ENCODE measurements at regions not wholly inside any gene's neighbourhood (a gene's known extent, or its start where the extent isn't known, plus 50 kb on each side); places are given as distances from the start of the nearest gene placed in this dataset.
"Not testable (repeated sequence)": the region's sequence is repeated elsewhere in the genome, so short reads cannot be mapped to it uniquely, and the experiment has no call there.

DNA sequence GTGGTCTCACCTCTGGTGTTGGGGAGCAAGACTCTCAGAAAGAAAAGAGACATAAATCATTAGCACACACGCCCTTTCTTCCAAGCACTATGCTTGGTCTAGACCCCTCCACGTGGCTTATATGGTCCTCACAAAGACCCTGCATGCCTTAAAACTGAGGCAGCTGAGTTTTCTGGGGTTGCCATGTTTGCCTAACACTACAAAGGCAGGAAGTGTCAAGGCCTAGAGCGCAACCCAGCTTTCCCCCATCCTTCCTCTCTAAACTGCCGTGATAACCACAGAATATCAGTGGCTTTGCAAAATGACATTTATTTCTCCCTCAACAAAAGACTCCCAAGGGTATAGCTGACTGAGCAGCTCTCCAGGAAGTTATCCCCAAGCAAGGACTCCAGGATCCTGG, 146.5 kb upstream of the TOP1 start:
- DNase-seq, result no peak
- Histone ChIP-seq H3K4me1 (peaks cover 0 to 21% (median 16%) of the 10 kb centered on the region in 6 donors), H3K36me3 (no peaks in the 10 kb centered on the region), H3K27ac (no peak overlapping the region), H3K4me3 (no peak overlapping the region), H3K9me3 (peaks cover 0 to 21% (median 13%) of the 10 kb centered on the region in 8 donors), H3K27me3 (replicated peaks in 1 of 7) (peaks cover 0 to 11% (median 0%) of the 10 kb centered on the region in 7 donors)
- no peak for TF ChIP-seq POLR2A (IDR thresholded peaks at IDR 0.05)
- TF ChIP-seq, protein P1, sequence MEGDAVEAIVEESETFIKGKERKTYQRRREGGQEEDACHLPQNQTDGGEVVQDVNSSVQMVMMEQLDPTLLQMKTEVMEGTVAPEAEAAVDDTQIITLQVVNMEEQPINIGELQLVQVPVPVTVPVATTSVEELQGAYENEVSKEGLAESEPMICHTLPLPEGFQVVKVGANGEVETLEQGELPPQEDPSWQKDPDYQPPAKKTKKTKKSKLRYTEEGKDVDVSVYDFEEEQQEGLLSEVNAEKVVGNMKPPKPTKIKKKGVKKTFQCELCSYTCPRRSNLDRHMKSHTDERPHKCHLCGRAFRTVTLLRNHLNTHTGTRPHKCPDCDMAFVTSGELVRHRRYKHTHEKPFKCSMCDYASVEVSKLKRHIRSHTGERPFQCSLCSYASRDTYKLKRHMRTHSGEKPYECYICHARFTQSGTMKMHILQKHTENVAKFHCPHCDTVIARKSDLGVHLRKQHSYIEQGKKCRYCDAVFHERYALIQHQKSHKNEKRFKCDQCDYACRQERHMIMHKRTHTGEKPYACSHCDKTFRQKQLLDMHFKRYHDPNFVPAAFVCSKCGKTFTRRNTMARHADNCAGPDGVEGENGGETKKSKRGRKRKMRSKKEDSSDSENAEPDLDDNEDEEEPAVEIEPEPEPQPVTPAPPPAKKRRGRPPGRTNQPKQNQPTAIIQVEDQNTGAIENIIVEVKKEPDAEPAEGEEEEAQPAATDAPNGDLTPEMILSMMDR (IDR thresholded peaks at IDR 0.05 in 8 of 11, conservative IDR thresholded peaks at IDR 0.05 in 3 of 11), result no peak
- TF ChIP-seq POLR2AphosphoS5 (IDR thresholded peaks at IDR 0.05), result no peak
- intact Hi-C loops (cut with DNase I; ENCODE audit: low total_unique reads), result no loop called here
- WGBS, 5 donors, result 18 to 35% (median 26%) methylated on average over 4 of the region's 4 CpGs

DNA sequence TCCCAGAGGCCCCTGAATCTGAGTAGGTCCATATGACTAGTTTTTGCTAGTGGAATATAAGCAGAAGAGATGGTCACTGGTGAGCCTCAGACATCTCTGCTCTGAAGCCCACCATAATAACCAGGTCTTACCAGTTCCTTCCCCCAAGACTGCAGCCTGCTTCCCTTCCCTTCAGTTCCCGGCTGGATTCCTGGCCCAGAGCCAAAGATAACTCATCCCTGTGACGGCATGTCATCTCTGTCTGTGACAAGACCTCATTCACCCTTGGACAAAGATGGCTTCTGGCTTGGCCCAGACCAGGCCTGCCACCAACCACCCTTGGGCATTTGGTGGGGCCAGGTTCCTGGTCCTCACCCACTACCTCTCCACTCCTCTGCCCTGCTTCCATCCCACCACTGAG, 145.5 kb upstream of the TOP1 start:
- DNase-seq, result no peak
- peaks cover 0 to 21% (median 16%) of the 10 kb centered on the region in 6 donors for H3K4me1 ChIP-seq

DNA sequence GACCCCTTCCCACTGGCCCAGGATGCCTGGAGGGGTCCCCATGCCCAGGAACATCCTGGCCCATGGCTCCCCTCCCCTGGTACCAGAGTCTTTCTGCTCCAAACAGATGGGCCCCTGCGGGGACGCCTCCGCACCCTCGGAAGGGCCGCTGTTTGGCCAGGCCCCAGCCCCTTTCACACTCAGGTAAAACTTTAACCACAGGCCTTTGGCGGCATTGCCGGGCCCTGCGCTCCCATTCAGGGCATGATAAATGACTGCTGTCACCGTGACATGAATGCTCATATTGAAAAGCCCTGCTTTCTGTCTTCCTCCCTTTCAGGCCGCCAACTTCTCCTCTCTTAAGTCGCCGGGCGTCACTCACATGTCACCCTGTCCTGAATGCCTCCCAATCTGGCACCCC, 141.5 kb upstream of the TOP1 start:
- WGBS, 5 donors, result 49 to 67% (median 61%) methylated on average over 13 of the region's 13 CpGs
- DNase-seq, result no peak

More for the DNA sequence above, 145.5 kb upstream of the TOP1 start:
- intact Hi-C loops (cut with DNase I; ENCODE audit: low total_unique reads), result no loop called here
- no peak overlapping the region for H3K27ac ChIP-seq
- peaks cover 0 to 18% (median 13%) of the 10 kb centered on the region in 8 donors for H3K9me3 ChIP-seq
- 27 to 73% (median 52%) methylated on average over 2 of the region's 2 CpGs for WGBS, 5 donors
- H3K27me3 ChIP-seq (replicated peaks in 1 of 7), result peaks cover 0 to 11% (median 0%) of the 10 kb centered on the region in 7 donors
- H3K36me3 ChIP-seq, result no peaks in the 10 kb centered on the region
- TF ChIP-seq, protein P1 (IDR thresholded peaks at IDR 0.05 in 8 of 11, conservative IDR thresholded peaks at IDR 0.05 in 3 of 11), result no peak
- TF ChIP-seq POLR2A (IDR thresholded peaks at IDR 0.05) (no peak), POLR2AphosphoS5 (IDR thresholded peaks at IDR 0.05) (no peak)
- no peak overlapping the region for H3K4me3 ChIP-seq

DNA sequence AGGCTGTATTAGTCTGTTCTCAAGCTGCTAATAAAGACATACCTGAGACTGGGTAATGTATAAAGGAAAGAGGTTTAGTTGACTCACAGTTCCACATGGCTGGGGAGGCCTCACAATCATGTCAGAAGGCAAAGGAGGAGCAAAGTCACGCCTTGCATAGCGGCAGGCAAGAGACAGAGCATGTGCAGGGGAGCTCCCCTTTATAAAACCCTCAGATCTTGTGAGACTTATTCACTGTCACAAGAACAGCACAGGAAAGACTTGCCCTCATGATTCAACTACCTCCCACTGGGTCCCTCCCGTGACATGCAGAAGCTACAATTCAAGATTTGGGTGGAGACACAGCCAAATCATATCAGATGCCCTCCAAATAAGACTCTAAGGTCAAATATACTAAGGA, 139.4 kb upstream of the TOP1 start:
- DNase-seq; H3K36me3 ChIP-seq; H3K27ac ChIP-seq; H3K27me3 ChIP-seq (replicated peaks in 1 of 7); H3K4me3 ChIP-seq; H3K9me3 ChIP-seq; intact Hi-C loops (cut with DNase I; ENCODE audit: low total_unique reads): not testable (repeated sequence)
- H3K4me1 ChIP-seq, result peaks cover 0 to 15% (median 0%) of the 10 kb centered on the region in 6 donors
- WGBS, 5 donors, result 88 to 90% (median 90%) methylated on average over 3 of the region's 3 CpGs

More for the DNA sequence above, 141.5 kb upstream of the TOP1 start:
- H3K4me3 ChIP-seq, result no peak overlapping the region
- H3K27me3 ChIP-seq (replicated peaks in 1 of 7), result peaks cover 0 to 11% (median 0%) of the 10 kb centered on the region in 7 donors
- H3K36me3 ChIP-seq, result no peaks in the 10 kb centered on the region
- no peak for TF ChIP-seq POLR2AphosphoS5 (IDR thresholded peaks at IDR 0.05)
- TF ChIP-seq POLR2A (IDR thresholded peaks at IDR 0.05), result no peak
- TF ChIP-seq, protein P1 (IDR thresholded peaks at IDR 0.05 in 8 of 11, conservative IDR thresholded peaks at IDR 0.05 in 3 of 11), result no peak
- H3K27ac ChIP-seq, result no peak overlapping the region
- H3K4me1 ChIP-seq, result peaks cover 0 to 20% (median 10%) of the 10 kb centered on the region in 6 donors
- intact Hi-C loops (cut with DNase I; ENCODE audit: low total_unique reads), result no loop called here
- no peaks in the 10 kb centered on the region for H3K9me3 ChIP-seq

DNA sequence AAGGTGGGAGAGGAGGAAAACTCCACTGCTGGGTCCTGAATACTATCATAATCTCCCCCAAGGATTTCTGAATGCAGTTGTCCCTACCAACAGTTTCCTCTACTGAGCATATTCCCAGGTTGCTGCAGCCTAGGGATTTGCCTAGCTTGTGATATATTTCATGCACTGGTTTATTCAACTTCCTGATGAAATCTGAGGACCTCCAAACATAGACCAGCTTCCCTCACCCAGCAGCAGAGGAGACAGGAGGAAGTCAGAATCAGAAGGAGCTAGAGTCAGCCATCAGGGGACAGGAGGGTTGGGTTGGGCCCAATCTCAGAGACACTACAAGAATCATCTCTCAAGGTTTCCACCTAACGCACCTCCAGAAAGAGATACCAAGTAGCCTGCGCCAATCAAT, 138.4 kb upstream of the TOP1 start:
- TF ChIP-seq, protein P1 (IDR thresholded peaks at IDR 0.05 in 8 of 11, conservative IDR thresholded peaks at IDR 0.05 in 3 of 11), result no peak
- TF ChIP-seq POLR2AphosphoS5 (IDR thresholded peaks at IDR 0.05) (no peak), POLR2A (IDR thresholded peaks at IDR 0.05) (no peak)
- Histone ChIP-seq H3K4me1 (peaks cover 0 to 15% (median 0%) of the 10 kb centered on the region in 6 donors), H3K36me3 (no peaks in the 10 kb centered on the region), H3K9me3 (no peaks in the 10 kb centered on the region), H3K27ac (no peak overlapping the region), H3K4me3 (no peak overlapping the region), H3K27me3 (replicated peaks in 1 of 7) (peaks cover 0 to 4% (median 0%) of the 10 kb centered on the region in 7 donors)
- intact Hi-C loops (cut with DNase I; ENCODE audit: low total_unique reads), result no loop called here
- no peak for DNase-seq
- 92 to 98% (median 95%) methylated on average over 2 of the region's 2 CpGs for WGBS, 5 donors

Measured in spleen (tissue), 11 donors.